ENCODE measurements at regions not wholly inside any gene's neighbourhood (a gene's known extent, or its start where the extent isn't known, plus 50 kb on each side); places are given as distances from the start of the nearest gene placed in this dataset.

- TF ChIP-seq IRF1 (CRISPR knock-in tag; IDR thresholded peaks at IDR 0.05): no peak
- TF ChIP-seq ATF6 (CRISPR knock-in tag; IDR thresholded peaks at IDR 0.05): no peak
- no peak for TF ChIP-seq CTCF (IDR thresholded peaks at IDR 0.05)
- TF ChIP-seq ZMAT4 (CRISPR knock-in tag; IDR thresholded peaks at IDR 0.05): no peak
Measured at GRCh38 chr15:39028069-39028468, 463.5 kb upstream of the RASGRP1 start (continued).

GRCh38 chr15:39029741-39030140 is 465.1 kb upstream of the RASGRP1 start:
- Mint-ChIP-seq H3K9me3 (no peaks in the 10 kb centered on the region), H3K4me3 (no peak overlapping the region), H3K4me1 (peaks cover 20% of the 10 kb centered on the region), H3K27ac (no peak overlapping the region), H3K36me3 (no peaks in the 10 kb centered on the region), H3K27me3 (ENCODE audit: low read depth) (no peaks in the 10 kb centered on the region)
- DNase-seq (ENCODE audit: low spot score) (no peak), ATAC-seq (no peak)
- TF ChIP-seq RELA (CRISPR knock-in tag; IDR thresholded peaks at IDR 0.05; ENCODE audit: borderline replicate concordance) (no peak), JUN (CRISPR knock-in tag; IDR thresholded peaks at IDR 0.05) (no peak), SMAD4 (CRISPR knock-in tag; IDR thresholded peaks at IDR 0.05) (no peak), CREB1 (CRISPR knock-in tag; IDR thresholded peaks at IDR 0.05) (no peak), TEAD1 (CRISPR knock-in tag; IDR thresholded peaks at IDR 0.05) (no peak), NR2C2 (CRISPR knock-in tag; IDR thresholded peaks at IDR 0.05) (no peak), IRF2 (CRISPR knock-in tag; IDR thresholded peaks at IDR 0.05; ENCODE audit: borderline replicate concordance, low read depth) (no peak), TCF7 (CRISPR knock-in tag; IDR thresholded peaks at IDR 0.05; ENCODE audit: low read depth) (no peak), AR (CRISPR knock-in tag; IDR thresholded peaks at IDR 0.05) (no peak), ZMAT4 (CRISPR knock-in tag; IDR thresholded peaks at IDR 0.05) (no peak), SMAD3 (CRISPR knock-in tag; IDR thresholded peaks at IDR 0.05; ENCODE audit: borderline replicate concordance) (no peak), ZNF281 (CRISPR knock-in tag; IDR thresholded peaks at IDR 0.05) (no peak), ZNF416 (CRISPR knock-in tag; IDR thresholded peaks at IDR 0.05) (no peak), MLX (CRISPR knock-in tag; IDR thresholded peaks at IDR 0.05) (no peak), USF1 (CRISPR knock-in tag; IDR thresholded peaks at IDR 0.05) (no peak)
- POLR2A ChIA-PET: no interaction called here
- CTCF ChIA-PET: no interaction called here
